Endothelial cell of umbilical vein (primary cell): ENCODE measurements at regions not wholly inside any gene's neighbourhood (a gene's known extent, or its start where the extent isn't known, plus 50 kb on each side); places are given as distances from the start of the nearest gene placed in this dataset.
"Not testable (repeated sequence)": the region's sequence is repeated elsewhere in the genome, so short reads cannot be mapped to it uniquely, and the experiment has no call there.

Experiments
- BruUV-seq: library from RNA; stranded (reverse); fragments of 400-500 nt; replicated peaks from 2 replicates; lab custom pipeline; 2021; lab: Mats Ljungman, UMichigan
- CTCF ChIA-PET: fragments of 300-600, 350-600 bp; sonication (Branson Sonifier 250); formaldehyde crosslinking; loops from one replicate; lab custom pipeline; 2021; ENCODE audit warnings: antibody characterized with exemption, inconsistent platforms; lab: Charles Lee
- POLR2A ChIA-PET: fragments of 300-600, 350-600 bp; sonication (Branson Sonifier 250); formaldehyde crosslinking; loops from one replicate; lab custom pipeline; 2021; ENCODE audit warnings: antibody characterized with exemption, inconsistent platforms; lab: Charles Lee
- DNase-seq: peaks from one replicate; pipeline ENCODE4 v3.0.0-alpha.2; 2011; ENCODE audit warnings: low read depth, low spot score
- FAIRE-seq: peaks from 2 replicates; lab custom pipeline; 2011; peaks lifted over from hg19 to GRCh38; lab: Jason Lieb, UNC
- H2AFZ ChIP-seq: 2 replicates; pipeline ENCODE4 v1.6.0; 2012; ENCODE audit warnings: low read depth, low read length, control low read depth, inconsistent platforms
- H3K27ac ChIP-seq: 2 replicates; pipeline ENCODE4 v1.5.1; 2011; ENCODE audit warnings: low read depth, mild to moderate bottlenecking, control low read depth, low read length, moderate library complexity; ENCODE audit not compliant: insufficient read depth
- H3K27me3 ChIP-seq, 2 experiments: 2 replicates each; pipeline versions ENCODE4 v1.6.0 to v1.6.1; 2011; ENCODE audit warnings: low read length in 2 of 2, mixed read lengths in 1 of 2; ENCODE audit not compliant: control insufficient read depth in 2 of 2, insufficient read depth in 2 of 2
- H3K36me3 ChIP-seq, 2 experiments: 2 replicates in 1 of 2; 3 replicates in 1 of 2; pipeline ENCODE4 v1.5.1; 2011; ENCODE audit warnings: low read length in 2 of 2, mild to moderate bottlenecking in 1 of 2, moderate library complexity in 1 of 2; ENCODE audit not compliant: control insufficient read depth in 2 of 2, insufficient read depth in 2 of 2; ENCODE audit errors: extremely low read depth in 1 of 2
- H3K4me1 ChIP-seq: 3 replicates; pipeline ENCODE4 v1.5.1; 2011; ENCODE audit warnings: mild to moderate bottlenecking, low read length; ENCODE audit not compliant: control insufficient read depth, insufficient read depth; ENCODE audit errors: extremely low read depth
- H3K4me2 ChIP-seq: 2 replicates; pipeline ENCODE4 v1.6.1; 2011; ENCODE audit warnings: low read length, control low read depth, mixed read lengths; ENCODE audit not compliant: insufficient read depth
- H3K4me3 ChIP-seq, 3 experiments: fragments of 200-600 bp in 1 of 3; sonication (generic), shearing (Covaris generic) in 1 of 3; replicated peaks in 1 of 3; 2 replicates each; pipeline ENCODE4 v1.5.1; 2011 to 2016; ENCODE audit warnings: control low read depth in 3 of 3, low read length in 3 of 3, mild to moderate bottlenecking in 2 of 3, inconsistent platforms in 1 of 3, low read depth in 1 of 3, moderate library complexity in 1 of 3; ENCODE audit not compliant: insufficient read depth in 1 of 3
- H3K79me2 ChIP-seq: 2 replicates; pipeline ENCODE4 v1.6.0; 2012; ENCODE audit warnings: low read length, inconsistent platforms; ENCODE audit not compliant: control insufficient read depth, insufficient read depth
- H3K9ac ChIP-seq: replicated peaks from 2 replicates; pipeline ENCODE3; 2011; ENCODE audit warnings: low read length, control low read depth; ENCODE audit not compliant: insufficient read depth; ENCODE audit errors: extremely low read depth
- H3K9me1 ChIP-seq: replicated peaks from 3 replicates; pipeline ENCODE4 v1.6.0; 2011; ENCODE audit warnings: mild to moderate bottlenecking, low read length; ENCODE audit not compliant: control insufficient read depth, insufficient read depth; ENCODE audit errors: extremely low read depth
- H3K9me3 ChIP-seq: replicated peaks from 2 replicates; pipeline ENCODE4 v1.5.1; 2012; ENCODE audit warnings: low read length, inconsistent platforms; ENCODE audit not compliant: control insufficient read depth, insufficient read depth
- H4K20me1 ChIP-seq: replicated peaks from 2 replicates; pipeline ENCODE3; 2011; ENCODE audit warnings: mild to moderate bottlenecking, low read length; ENCODE audit not compliant: control insufficient read depth, insufficient read depth; ENCODE audit errors: extremely low read depth
- EZH2 ChIP-seq: IDR thresholded peaks from 2 replicates; pipeline ENCODE4 v1.6.1; 2012; ENCODE audit warnings: borderline replicate concordance, low read depth, mild to moderate bottlenecking, moderate library complexity, low read length, inconsistent platforms; ENCODE audit not compliant: severe bottlenecking
- FOS ChIP-seq: IDR thresholded peaks from 2 replicates; pipeline ENCODE4 v1.6.1; 2011; ENCODE audit warnings: mild to moderate bottlenecking, low read length, moderate library complexity, borderline replicate concordance; ENCODE audit not compliant: insufficient read depth
- GATA2 ChIP-seq: IDR thresholded peaks from 2 replicates; pipeline ENCODE4 v1.7.0; 2011; ENCODE audit warnings: low read depth, mild to moderate bottlenecking, moderate library complexity, mixed read lengths, low read length; ENCODE audit not compliant: insufficient read length, insufficient read depth
- JUN ChIP-seq: IDR thresholded peaks from 2 replicates; pipeline ENCODE4 v1.6.1; 2011; ENCODE audit warnings: borderline replicate concordance, low read depth; ENCODE audit not compliant: insufficient read length, insufficient read depth
- MYC ChIP-seq: IDR thresholded peaks from one replicate; pipeline ENCODE4 v1.6.1; 2011; ENCODE audit warnings: mild to moderate bottlenecking, low read depth, low read length
- POLR2A ChIP-seq: IDR thresholded peaks from 2 replicates; pipeline ENCODE4 v1.6.1; 2012; ENCODE audit warnings: low read depth, mild to moderate bottlenecking, control low read depth, low read length
- POLR2AphosphoS5 ChIP-seq: IDR thresholded peaks from 2 replicates; pipeline ENCODE4 v1.6.1; 2012; ENCODE audit warnings: low read depth, mild to moderate bottlenecking, control low read depth, low read length, moderate library complexity; ENCODE audit not compliant: insufficient read depth
- dilution Hi-C: fragments of 300-500 bp; cut with MboI; formaldehyde crosslinking; loops from one replicate; pipeline ENCODE4 v1.15.0; 2019; ENCODE audit warnings: low sequenced_read_pairs; ENCODE audit not compliant: extremely low pct_ligation_motif_present
- intact Hi-C: fragments of 100-400 bp; cut with micrococcal nuclease; formaldehyde crosslinking; loops from one replicate; pipeline ENCODE4 v1.10.0; 2022
- TF ChIP-seq, protein P1 (sequence below), 2 donors: IDR thresholded peaks; 1 replicate in 1 of 2; 2 replicates in 1 of 2; pipeline ENCODE4 v1.5.1; 2011; ENCODE audit warnings: low read length in 2 of 2, mild to moderate bottlenecking in 2 of 2, moderate library complexity in 2 of 2, control low read depth in 1 of 2, inconsistent platforms in 1 of 2, low read depth in 1 of 2; ENCODE audit not compliant: insufficient read depth in 1 of 2; ENCODE audit errors: extremely low read depth in 1 of 2
- TF ChIP-seq, protein P2 (sequence below): IDR thresholded peaks from 2 replicates; pipeline ENCODE4 v1.6.1; 2011; ENCODE audit not compliant: insufficient read depth, insufficient read length

DNA sequence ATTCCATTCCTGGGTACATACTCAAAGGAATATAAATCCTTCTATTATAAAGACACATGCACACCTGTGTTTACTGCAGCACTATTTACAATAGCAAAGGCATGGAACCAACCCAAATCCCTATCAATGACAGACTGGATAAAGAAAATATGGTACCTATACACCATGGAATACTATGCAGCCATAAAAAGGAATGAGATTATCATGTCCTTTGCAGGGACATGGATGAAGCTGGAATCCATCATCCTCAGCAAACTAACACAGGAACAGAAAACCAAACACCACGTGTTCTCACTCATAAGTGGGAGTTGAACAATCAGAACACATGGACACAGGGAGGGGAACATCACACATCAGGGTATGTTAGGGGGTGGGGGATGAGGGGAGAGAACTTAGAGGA, 84.8 kb upstream of the LHX1 start:
- H3K9me3 ChIP-seq, DNase-seq, CTCF ChIA-PET, H3K4me3 ChIP-seq, BruUV-seq, POLR2A ChIA-PET, H4K20me1 ChIP-seq, H2AFZ ChIP-seq, H3K36me3 ChIP-seq, H3K27ac ChIP-seq, H3K27me3 ChIP-seq, H3K9me1 ChIP-seq, FAIRE-seq, H3K4me2 ChIP-seq, dilution Hi-C loops, H3K9ac ChIP-seq, H3K79me2 ChIP-seq: not testable (repeated sequence)
- H3K4me1 ChIP-seq: peaks cover 34% of the 10 kb centered on the region
- intact Hi-C loops: loop anchor here (5.0 kb wide), 1 partner anchor 80 kb away; no protein-coding TSS in a partner anchor

DNA sequence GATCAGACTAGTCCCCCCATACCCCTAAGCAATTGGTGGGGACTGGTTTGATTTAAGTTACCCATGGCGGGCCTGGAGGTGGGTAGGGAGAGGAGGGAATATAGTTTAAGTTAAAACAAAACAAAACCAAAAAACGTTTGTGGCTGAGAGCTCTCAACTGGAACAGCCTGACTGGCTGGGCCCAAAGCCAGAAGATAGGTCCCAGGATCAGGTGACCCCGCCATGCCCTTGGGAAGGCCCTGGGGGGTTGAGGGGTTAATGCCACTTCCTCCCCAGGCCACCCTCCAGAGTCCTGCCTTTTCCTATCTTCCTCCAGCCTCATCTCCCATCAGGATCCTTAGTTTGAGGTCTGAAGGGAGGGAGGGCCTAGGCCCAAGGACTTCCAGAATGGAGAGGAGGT, 82.3 kb upstream of the LHX1 start:
- TF ChIP-seq MYC: no peak
- no peak for TF ChIP-seq POLR2A
- no peak for TF ChIP-seq EZH2
- no peak for TF ChIP-seq GATA2
- TF ChIP-seq, protein P1, sequence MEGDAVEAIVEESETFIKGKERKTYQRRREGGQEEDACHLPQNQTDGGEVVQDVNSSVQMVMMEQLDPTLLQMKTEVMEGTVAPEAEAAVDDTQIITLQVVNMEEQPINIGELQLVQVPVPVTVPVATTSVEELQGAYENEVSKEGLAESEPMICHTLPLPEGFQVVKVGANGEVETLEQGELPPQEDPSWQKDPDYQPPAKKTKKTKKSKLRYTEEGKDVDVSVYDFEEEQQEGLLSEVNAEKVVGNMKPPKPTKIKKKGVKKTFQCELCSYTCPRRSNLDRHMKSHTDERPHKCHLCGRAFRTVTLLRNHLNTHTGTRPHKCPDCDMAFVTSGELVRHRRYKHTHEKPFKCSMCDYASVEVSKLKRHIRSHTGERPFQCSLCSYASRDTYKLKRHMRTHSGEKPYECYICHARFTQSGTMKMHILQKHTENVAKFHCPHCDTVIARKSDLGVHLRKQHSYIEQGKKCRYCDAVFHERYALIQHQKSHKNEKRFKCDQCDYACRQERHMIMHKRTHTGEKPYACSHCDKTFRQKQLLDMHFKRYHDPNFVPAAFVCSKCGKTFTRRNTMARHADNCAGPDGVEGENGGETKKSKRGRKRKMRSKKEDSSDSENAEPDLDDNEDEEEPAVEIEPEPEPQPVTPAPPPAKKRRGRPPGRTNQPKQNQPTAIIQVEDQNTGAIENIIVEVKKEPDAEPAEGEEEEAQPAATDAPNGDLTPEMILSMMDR (IDR thresholded peaks at IDR 0.05; ENCODE audit: extremely low read depth in 1 of 2, insufficient read depth in 1 of 2, low read depth in 1 of 2, low read length in 2 of 2): no peak
- TF ChIP-seq, protein P2, sequence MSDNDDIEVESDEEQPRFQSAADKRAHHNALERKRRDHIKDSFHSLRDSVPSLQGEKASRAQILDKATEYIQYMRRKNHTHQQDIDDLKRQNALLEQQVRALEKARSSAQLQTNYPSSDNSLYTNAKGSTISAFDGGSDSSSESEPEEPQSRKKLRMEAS: no peak
- no peak for TF ChIP-seq POLR2AphosphoS5
- TF ChIP-seq JUN: no peak
- no peak for TF ChIP-seq FOS
- DNase-seq (no peak), FAIRE-seq (no peak)
- H3K9me1 ChIP-seq: no peaks in the 10 kb centered on the region
- H2AFZ ChIP-seq: no peak overlapping the region
- CTCF ChIA-PET: no interaction called here
- H3K9ac ChIP-seq: no peak overlapping the region
- H3K36me3 ChIP-seq: no peaks in the 10 kb centered on the region
- H3K4me3 ChIP-seq: no peak overlapping the region
- no peaks in the 10 kb centered on the region for H3K79me2 ChIP-seq
- no peaks in the 10 kb centered on the region for H3K27me3 ChIP-seq
- no peaks in the 10 kb centered on the region for H4K20me1 ChIP-seq
- no peak overlapping the region for H3K4me2 ChIP-seq
- dilution Hi-C loops (no loop called here), intact Hi-C loops (loop anchor here (5.0 kb wide), 1 partner anchor 77 kb away; no protein-coding TSS in a partner anchor)
- H3K9me3 ChIP-seq: no peaks in the 10 kb centered on the region
- POLR2A ChIA-PET: no interaction called here
- H3K4me1 ChIP-seq: peaks cover 17% of the 10 kb centered on the region
- no peak overlapping the region for H3K27ac ChIP-seq
- BruUV-seq: no TSS peak
